Liver (tissue), 3 donors: ENCODE measurements at regions not wholly inside any gene's neighbourhood (a gene's known extent, or its start where the extent isn't known, plus 50 kb on each side); places are given as distances from the start of the nearest gene placed in this dataset.

Source experiments
- CTCF ChIP-seq: fragments of 150-350 bp; IDR thresholded peaks from 2 replicates; pipeline ENCODE4 v1.5.1; 2017; ENCODE audit warnings: improper control_type of control experiment, low read depth, low read length; ENCODE audit not compliant: missing input control
- HNF4A ChIP-seq, 2 donors: conservative IDR thresholded peaks; 2 replicates each; pipeline ENCODE4 v1.6.1; 2016; ENCODE audit warnings: antibody characterized with exemption in 2 of 2, mild to moderate bottlenecking in 2 of 2
- RAD21 ChIP-seq, 2 donors: IDR thresholded peaks; 2 replicates each; pipeline ENCODE4 v1.6.1; 2016; ENCODE audit warnings: antibody characterized with exemption in 2 of 2, mild to moderate bottlenecking in 2 of 2
- donor health status: healthy.
- donor health status: healthy.

GRCh38 chr9:83167126-83167525 lies 104.2 kb upstream of the RASEF start:
- no peak for TF ChIP-seq CTCF
- TF ChIP-seq RAD21 (IDR thresholded peaks at IDR 0.05) = no peak
- no peak for TF ChIP-seq HNF4A (conservative IDR thresholded peaks at IDR 0.05)
